Body of pancreas (tissue), 4 donors: ENCODE measurements at regions not wholly inside any gene's neighbourhood (a gene's known extent, or its start where the extent isn't known, plus 50 kb on each side); places are given as distances from the start of the nearest gene placed in this dataset.

Experiments used
- POLR2A ChIP-seq, 3 donors: fragments of 450-650 bp; IDR thresholded peaks; one replicate each; pipeline ENCODE4 v1.6.1; 2016; ENCODE audit warnings: antibody characterized with exemption in 3 of 3, mild to moderate bottlenecking in 2 of 3
- TF ChIP-seq, protein P1 (sequence below), 7 experiments: fragments of 450-650 bp in 4 of 7; fragments of 200-600 bp in 3 of 7; sonication (generic) in 3 of 7; IDR thresholded peaks; one replicate each; pipeline ENCODE4 v1.5.1; 2016 to 2019; ENCODE audit warnings: antibody characterized with exemption in 7 of 7

DNA sequence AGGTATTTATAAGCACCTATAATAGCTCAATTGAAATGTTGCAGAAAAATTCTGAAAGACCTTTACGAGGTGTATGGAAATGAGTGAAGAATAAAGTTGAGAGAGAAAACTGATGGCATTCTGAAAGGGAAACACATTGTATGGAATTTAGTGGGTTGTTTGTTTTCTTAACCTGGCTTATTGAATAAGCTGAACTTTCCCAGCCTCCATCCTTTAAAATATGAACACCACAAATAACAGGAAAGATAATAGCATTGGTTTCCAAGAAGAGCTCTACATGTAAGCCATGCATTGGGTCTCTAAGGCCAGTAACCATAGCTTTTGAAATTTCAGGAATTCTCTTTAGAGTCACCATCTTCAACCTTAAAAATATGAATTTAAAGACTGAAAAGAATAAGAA lies 709.0 kb downstream of the USP25 start:
- TF ChIP-seq, protein P1, sequence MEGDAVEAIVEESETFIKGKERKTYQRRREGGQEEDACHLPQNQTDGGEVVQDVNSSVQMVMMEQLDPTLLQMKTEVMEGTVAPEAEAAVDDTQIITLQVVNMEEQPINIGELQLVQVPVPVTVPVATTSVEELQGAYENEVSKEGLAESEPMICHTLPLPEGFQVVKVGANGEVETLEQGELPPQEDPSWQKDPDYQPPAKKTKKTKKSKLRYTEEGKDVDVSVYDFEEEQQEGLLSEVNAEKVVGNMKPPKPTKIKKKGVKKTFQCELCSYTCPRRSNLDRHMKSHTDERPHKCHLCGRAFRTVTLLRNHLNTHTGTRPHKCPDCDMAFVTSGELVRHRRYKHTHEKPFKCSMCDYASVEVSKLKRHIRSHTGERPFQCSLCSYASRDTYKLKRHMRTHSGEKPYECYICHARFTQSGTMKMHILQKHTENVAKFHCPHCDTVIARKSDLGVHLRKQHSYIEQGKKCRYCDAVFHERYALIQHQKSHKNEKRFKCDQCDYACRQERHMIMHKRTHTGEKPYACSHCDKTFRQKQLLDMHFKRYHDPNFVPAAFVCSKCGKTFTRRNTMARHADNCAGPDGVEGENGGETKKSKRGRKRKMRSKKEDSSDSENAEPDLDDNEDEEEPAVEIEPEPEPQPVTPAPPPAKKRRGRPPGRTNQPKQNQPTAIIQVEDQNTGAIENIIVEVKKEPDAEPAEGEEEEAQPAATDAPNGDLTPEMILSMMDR (IDR thresholded peaks at IDR 0.05), result no peak
- TF ChIP-seq POLR2A (IDR thresholded peaks at IDR 0.05), result no peak
